Amniotic epithelial cell (primary cell): ENCODE measurements at regions not wholly inside any gene's neighbourhood (a gene's known extent, or its start where the extent isn't known, plus 50 kb on each side); places are given as distances from the start of the nearest gene placed in this dataset.

Experiments used
- DNase-seq: peaks from one replicate; pipeline ENCODE4 v3.0.0-alpha.2; 2010; ENCODE audit warnings: low read depth

GRCh38 chr1:98034505-98034904 lies 113.7 kb upstream of the DPYD start:
- peak; percentile 79 for DNase-seq

DNA sequence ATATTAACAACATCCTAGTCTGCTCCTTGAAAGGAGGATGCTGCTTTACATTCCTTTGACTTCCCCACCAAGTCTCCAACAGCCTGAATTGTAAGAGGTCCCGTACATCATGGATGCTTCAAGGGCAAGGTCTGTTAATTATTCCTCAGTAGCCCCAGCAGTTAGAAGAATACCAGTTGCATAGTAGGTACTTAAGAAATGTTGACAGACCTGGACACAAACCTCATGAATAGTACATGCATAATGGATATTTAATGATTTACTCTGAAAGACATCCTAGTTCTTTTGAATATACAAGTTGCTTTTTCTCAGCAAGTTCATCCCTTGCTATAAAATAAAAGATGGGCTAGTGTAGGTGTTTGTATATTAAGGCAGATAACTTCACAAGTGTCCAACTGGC lies 112.1 kb upstream of the DPYD start:
- no peak for DNase-seq

- DNase-seq = peak; percentile 14
Observed at GRCh38 chr1:98030976-98031375, 110.1 kb upstream of the DPYD start.

DNA sequence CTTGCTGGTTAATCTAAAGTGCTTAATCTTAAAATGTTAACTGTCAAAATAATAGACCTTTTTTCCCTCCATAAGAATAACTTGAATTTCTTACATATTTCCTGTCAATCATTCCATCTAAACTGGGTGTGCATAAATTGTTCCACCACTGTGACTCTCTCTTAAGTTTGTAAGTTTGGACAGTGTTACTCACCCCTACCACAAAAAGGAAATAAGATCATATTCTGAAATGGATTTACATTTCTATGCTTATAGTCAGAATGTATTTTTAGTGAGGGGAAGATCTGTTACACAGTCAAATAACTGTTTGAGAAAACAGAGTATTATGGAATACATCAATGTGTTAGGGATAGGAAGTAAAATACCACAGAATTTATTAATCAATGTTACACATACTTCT lies 109.6 kb upstream of the DPYD start:
- peak; percentile 47 for DNase-seq

DNA sequence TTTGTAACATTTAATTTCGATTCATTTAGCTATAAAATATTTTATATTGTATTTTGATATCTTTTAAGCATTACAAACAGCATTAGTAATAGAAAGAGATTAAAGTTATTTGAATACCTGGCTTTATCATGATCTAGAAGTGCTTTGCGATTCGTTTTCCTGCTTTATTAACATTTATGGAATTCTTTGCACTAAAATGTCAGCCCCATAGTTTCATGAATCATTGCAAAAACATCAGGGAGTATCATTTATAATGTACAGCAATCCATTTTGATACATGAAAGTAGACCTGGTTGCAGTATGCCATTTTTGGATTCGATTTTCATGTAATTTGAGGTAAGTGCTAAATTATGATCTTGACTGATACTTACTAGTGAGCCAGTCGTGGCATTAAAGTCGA lies 108.0 kb upstream of the DPYD start:
- peak; percentile 29 for DNase-seq

DNA sequence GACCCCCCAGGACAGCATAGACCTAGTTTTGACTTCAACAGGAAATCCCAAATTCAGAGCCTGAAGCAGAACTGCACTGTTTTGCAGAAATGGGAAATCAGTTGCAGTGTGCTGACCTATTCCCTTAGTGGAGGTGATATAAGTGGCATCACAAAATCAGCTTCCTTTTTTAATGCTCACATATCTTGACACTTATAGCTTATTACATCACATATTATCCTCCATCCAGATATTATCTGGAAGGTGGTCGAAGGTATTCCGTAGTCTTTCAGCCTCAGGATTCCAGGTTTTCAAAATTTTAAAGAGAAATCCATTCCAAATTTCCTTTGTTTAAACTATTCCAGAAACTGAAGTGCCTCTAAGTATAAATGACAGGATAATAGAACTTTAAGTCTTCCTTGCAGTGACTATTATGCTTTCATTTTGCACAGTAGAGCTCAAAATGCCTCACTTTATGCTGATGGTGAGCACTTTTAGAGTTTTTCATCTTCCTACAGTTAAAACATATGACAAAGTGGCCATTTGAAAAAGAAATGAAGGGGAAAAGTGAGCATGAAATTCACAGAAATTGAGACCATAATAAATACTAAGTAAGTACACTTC lies 106.4 kb upstream of the DPYD start:
- DNase-seq = peak; percentile 7

GRCh38 chr1:98025858-98026257 lies 105.0 kb upstream of the DPYD start:
- no peak for DNase-seq

DNA sequence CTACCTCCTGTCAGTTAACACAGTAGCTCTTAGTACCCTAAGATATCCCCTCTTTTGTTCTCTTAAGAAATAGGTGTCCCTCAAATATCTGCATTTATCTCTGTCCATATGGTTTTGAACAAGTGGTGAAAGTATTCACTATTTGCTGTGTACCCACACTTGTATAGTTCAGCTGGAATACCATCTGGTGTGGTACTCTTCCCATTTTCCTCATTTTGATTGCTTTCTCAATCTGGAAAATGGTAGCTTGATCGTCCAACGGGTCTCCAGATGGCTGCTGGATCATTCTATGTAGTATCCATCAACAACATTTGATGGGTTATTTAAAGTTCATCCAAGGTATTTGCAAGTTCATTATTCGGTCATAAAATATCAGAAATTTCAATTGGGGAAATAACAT lies 100.3 kb upstream of the DPYD start:
- no peak for DNase-seq

DNA sequence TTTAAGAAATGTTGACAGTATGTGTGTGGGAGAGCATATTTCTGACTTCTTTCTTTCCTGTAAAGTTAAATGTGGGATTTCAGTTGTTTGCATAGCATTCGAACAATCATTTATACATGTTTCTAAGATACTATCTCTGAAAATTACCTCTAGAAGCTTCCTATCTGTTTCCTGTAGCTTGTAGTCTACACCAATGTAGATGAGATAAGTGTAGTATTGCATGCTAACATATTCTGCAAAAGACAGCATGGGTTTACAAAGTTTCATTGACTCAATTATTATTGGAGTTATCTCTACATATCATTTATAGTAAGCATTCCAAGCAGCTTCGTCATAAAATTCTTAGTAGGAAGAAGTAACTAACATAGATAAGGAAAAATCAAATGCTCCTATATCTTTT lies 98.9 kb upstream of the DPYD start:
- peak; percentile 31 for DNase-seq

DNA sequence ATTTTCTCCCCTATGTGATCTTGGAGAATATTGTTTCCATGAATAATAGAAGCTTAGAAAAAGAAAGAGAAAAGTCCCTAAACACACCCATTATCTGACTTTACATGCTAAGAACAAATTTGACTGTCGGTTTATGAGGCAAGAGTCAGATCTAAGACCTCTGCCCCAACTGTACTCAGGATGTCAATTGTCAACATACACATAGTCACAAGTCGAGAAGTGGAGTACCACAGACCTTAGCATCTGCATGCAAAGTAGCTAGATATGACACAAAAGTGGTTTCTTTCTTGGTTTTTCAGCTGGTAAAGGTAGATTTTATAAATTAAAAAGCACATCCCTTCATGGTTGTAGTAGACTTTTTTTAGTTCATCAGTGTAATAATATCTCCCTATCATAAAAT lies 97.2 kb upstream of the DPYD start:
- no peak for DNase-seq

DNA sequence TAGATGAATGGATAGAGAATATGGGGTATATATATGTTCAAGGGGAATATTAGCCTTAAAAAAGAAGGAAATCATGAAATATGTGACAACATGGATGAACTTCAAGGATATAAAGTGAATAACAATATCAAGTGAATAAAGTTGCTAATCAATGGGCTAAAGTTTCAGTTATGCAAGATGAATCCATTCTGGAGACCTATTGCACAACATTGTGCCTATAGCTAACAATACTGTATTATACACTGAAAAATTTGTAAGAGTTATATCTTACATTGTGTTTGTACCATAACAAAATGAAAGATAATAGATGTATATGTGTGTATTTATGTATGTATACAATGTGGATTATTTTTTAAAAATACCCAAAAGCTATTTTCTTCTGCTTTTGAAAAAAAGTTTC lies 96.3 kb upstream of the DPYD start:
- DNase-seq = no peak

- no peak for DNase-seq
Observed at GRCh38 chr1:98008373-98008772, 87.5 kb upstream of the DPYD start.

DNA sequence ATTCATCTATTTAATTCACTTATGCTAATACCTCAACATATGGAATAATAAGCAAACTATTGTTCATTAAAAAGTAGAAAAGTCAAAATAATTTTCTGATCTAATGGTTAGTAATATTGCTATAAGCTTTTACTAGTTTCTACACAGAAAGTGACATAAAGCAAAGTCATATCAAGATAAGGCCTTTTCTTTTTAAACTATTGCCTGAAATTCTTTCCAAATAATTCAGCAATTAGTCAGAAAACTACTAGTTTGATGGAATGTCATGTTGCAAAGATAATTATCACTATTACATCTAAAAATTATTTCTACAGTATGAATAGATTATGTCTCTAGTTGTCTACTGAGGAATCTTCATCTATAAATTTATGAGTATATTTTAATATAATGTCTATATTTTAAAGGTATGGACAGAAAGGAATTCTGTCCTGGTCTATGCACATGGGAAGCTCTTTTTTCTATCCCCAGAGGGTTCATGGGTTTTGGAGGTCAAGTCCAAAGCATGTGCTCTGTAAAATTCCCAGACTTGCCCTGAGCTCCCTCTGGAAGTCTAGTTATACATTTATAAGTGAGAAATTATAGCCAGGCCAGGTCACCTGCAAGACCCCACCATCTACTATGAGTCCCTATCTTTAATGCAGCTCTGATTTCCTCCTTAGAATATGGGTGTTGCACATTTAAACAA lies 84.6 kb upstream of the DPYD start:
- peak; percentile 54 for DNase-seq

GRCh38 chr1:98003442-98003841 lies 82.6 kb upstream of the DPYD start:
- no peak for DNase-seq

DNA sequence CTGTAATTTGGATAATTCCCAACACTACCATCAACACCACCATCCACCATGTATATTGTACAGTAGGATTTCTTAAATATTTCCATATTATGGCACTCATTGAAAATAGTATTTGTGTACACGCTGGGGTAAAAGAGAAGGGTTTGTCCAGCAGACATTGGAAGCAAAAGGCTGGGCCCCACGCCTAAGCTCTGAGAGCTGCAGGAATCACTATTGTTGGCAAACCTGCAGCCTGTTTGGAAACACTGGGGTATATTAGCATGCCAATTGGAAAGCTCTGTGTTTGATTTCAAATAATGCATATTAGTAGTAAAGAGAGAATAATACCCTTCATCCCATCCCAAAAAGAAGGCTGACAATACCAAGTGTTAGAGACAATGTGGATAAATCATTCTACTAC lies 81.5 kb upstream of the DPYD start:
- no peak for DNase-seq

DNA sequence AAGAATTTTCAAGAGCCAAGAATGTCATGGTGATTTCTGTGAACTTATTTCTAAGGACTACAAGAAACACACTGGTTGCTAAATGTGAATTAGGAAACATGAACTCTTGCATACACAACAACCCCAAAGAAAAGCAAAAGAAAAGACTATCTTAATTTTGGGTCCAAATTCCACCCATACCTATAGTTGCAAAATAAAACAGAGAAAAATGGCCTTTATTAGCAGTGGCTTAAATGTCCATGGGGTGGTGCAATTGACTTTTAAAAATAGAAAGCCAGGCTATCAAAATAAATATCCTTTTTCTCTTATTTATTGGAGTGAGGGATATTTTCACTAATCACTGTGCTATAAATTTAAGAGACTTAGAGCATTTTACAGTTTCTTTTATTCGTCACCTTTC lies 80.9 kb upstream of the DPYD start:
- peak; percentile 20 for DNase-seq

- DNase-seq = peak; percentile 89
Observed at GRCh38 chr1:97999320-97999719, 78.5 kb upstream of the DPYD start.

DNA sequence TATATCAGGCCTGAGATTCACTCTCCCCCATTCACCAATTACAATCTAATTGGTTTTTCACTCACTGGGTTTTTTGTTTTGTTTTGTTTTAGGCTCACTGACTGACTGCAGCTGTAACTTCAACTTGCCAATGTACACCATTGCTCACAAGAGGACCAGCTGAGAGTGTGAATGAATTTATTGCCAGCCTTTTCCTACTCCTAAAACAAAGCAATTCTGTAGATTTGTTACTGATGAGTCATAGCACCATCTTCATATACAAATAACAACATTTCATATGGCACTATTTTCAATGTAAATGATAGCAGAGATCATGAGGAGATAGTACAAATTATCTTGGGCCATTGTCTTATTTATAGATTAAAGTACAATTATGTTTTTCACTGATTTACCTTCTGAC lies 76.0 kb upstream of the DPYD start:
- DNase-seq = no peak

DNA sequence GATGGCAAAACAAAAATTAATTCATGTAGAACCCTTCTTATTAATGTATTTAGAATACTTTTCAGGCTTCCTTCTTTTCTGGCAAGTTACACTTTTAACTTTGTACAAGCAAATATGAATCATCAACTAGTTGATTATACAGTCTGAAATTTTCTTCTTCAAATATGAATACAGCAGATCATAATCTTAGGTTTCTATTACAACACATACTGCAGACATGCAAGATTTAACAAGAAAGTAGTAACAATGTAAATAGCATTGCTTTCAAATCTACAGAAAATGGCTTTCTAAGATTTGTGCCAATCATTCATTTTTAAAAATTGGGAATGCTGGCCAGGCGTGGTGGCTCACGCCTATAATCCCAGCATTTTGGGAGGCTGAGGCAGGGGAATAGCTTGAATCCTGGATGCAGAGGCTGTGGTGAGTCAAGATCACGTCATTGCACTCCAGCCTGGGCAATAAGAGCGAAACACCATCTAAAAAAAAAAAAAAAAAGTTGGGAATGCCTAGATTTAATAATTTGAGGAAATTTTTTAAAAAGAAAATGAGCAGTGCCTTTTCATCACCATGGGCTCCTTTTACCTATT lies 68.4 kb upstream of the DPYD start:
- peak; percentile 74 for DNase-seq

GRCh38 chr1:97986041-97987005 lies 65.5 kb upstream of the DPYD start:
- DNase-seq = peak; percentile 19

- no peak for DNase-seq
Observed at GRCh38 chr1:97983126-97983525, 62.3 kb upstream of the DPYD start.

- no peak for DNase-seq
Observed at GRCh38 chr1:97980530-97980929, 59.7 kb upstream of the DPYD start.

- no peak for DNase-seq
Observed at GRCh38 chr1:97976801-97977200, 56.0 kb upstream of the DPYD start.
